OCI-LY7 (cell line): ENCODE measurements at regions not wholly inside any gene's neighbourhood (a gene's known extent, or its start where the extent isn't known, plus 50 kb on each side); places are given as distances from the start of the nearest gene placed in this dataset.

Experiments used
- BruUV-seq: library from RNA; stranded (reverse); fragments of 400-500 nt; replicated peaks from 2 replicates; lab custom pipeline; 2021; lab: Mats Ljungman, UMichigan
- CTCF ChIA-PET: fragments of 300-600 bp; sonication (Branson Sonifier 250); formaldehyde crosslinking; loops from one replicate; lab custom pipeline; 2022; ENCODE audit warnings: antibody characterized with exemption; ENCODE audit not compliant: unreplicated experiment; lab: Charles Lee
- POLR2A ChIA-PET: fragments of 300-600 bp; sonication (Branson Sonifier 250); formaldehyde crosslinking; loops from one replicate; lab custom pipeline; 2022; ENCODE audit warnings: antibody characterized with exemption; lab: Charles Lee
- DNase-seq: peaks from one replicate; pipeline ENCODE4 v3.0.0-alpha.2; 2015; ENCODE audit warnings: low spot score
- H2AFZ ChIP-seq: fragments of 200-600 bp; sonication (generic), shearing (Covaris generic); 2 replicates; pipeline ENCODE4 v1.6.1; 2014; ENCODE audit warnings: mild to moderate bottlenecking, antibody characterized with exemption, low read length, moderate library complexity
- H3K27ac ChIP-seq: fragments of 200-600 bp; sonication (generic); 2 replicates; pipeline ENCODE4 v1.5.1; 2014; ENCODE audit warnings: mixed run types, low read depth, mild to moderate bottlenecking, moderate library complexity, low read length, inconsistent platforms; ENCODE audit not compliant: poor library complexity, severe bottlenecking
- H3K36me3 ChIP-seq: fragments of 200-600 bp; sonication (generic); 2 replicates; pipeline ENCODE4 v1.6.1; 2014; ENCODE audit warnings: mild to moderate bottlenecking, antibody characterized with exemption, low read length, moderate library complexity, mixed read lengths; ENCODE audit not compliant: insufficient read depth
- H3K4me1 ChIP-seq: fragments of 200-600 bp; sonication (generic); 2 replicates; pipeline ENCODE4 v1.5.1; 2014; ENCODE audit warnings: mild to moderate bottlenecking, low read length; ENCODE audit not compliant: insufficient read depth, poor library complexity, severe bottlenecking
- H3K4me2 ChIP-seq: fragments of 200-600 bp; sonication (generic); 2 replicates; pipeline ENCODE4 v1.6.1; 2014; ENCODE audit warnings: mild to moderate bottlenecking, low read length
- H3K4me3 ChIP-seq: fragments of 200-600 bp; sonication (generic); 2 replicates; pipeline ENCODE4 v1.5.1; 2014; ENCODE audit warnings: mild to moderate bottlenecking, low read depth, low read length; ENCODE audit not compliant: poor library complexity, severe bottlenecking
- H3K79me2 ChIP-seq: fragments of 200-600 bp; sonication (generic); 2 replicates; pipeline ENCODE4 v1.6.1; 2016; ENCODE audit warnings: low read depth, mild to moderate bottlenecking, low read length, moderate library complexity, mixed read lengths; ENCODE audit not compliant: insufficient read depth
- H3K9me2 ChIP-seq: fragments of 200-600 bp; sonication (generic); 2 replicates; pipeline ENCODE4 v1.6.1; 2016; ENCODE audit warnings: mild to moderate bottlenecking, low read length, mixed read lengths; ENCODE audit not compliant: insufficient read depth
- H3K9me3 ChIP-seq: fragments of 200-600 bp; sonication (generic); 2 replicates; pipeline ENCODE4 v1.6.1; 2014; ENCODE audit warnings: mild to moderate bottlenecking, mixed run types, low read length, mixed read lengths
- H4K20me1 ChIP-seq: fragments of 200-600 bp; sonication (generic); 2 replicates; pipeline ENCODE4 v1.6.1; 2014; ENCODE audit warnings: mild to moderate bottlenecking, antibody characterized with exemption, low read length, moderate library complexity, mixed read lengths; ENCODE audit not compliant: insufficient read depth
- CTCF ChIP-seq: fragments of 200-600 bp; sonication (generic); conservative IDR thresholded peaks from 2 replicates; pipeline ENCODE4 v1.5.1; 2014; ENCODE audit warnings: mild to moderate bottlenecking, antibody characterized with exemption, low read length, moderate library complexity, mixed read lengths
- EZH2phosphoT487 ChIP-seq: fragments of 200-600 bp; sonication (generic); IDR thresholded peaks from 2 replicates; pipeline ENCODE4 v1.6.1; 2018; ENCODE audit warnings: low read depth, borderline replicate concordance, mild to moderate bottlenecking, mixed run types, antibody characterized with exemption, low read length, moderate library complexity, mixed read lengths
- intact Hi-C: fragments of 100-400 bp; cut with micrococcal nuclease; formaldehyde crosslinking; loops from one replicate; pipeline ENCODE4 v1.10.0; 2022; ENCODE audit not compliant: unreplicated experiment

- no peak for TF ChIP-seq CTCF
- TF ChIP-seq EZH2phosphoT487 = no peak
- Histone ChIP-seq H3K9me3 (no peaks in the 10 kb centered on the region), H3K9me2 (no peaks in the 10 kb centered on the region), H3K4me1 (no peaks in the 10 kb centered on the region), H4K20me1 (no peaks in the 10 kb centered on the region), H3K36me3 (no peaks in the 10 kb centered on the region), H3K79me2 (no peaks in the 10 kb centered on the region), H3K27ac (no peak overlapping the region), H2AFZ (no peak overlapping the region), H3K4me2 (no peak overlapping the region), H3K4me3 (no peak overlapping the region)
- no peak for DNase-seq
- ChIA-PET CTCF (no interaction called here), POLR2A (no interaction called here)
- BruUV-seq = no TSS peak
- intact Hi-C loops = no loop called here
Observed at GRCh38 chr17:63035271-63035670, 69.2 kb downstream of the TANC2 start.

- ChIA-PET CTCF (no interaction called here), POLR2A (interaction anchor here (0.8 kb wide), 1 partner anchor 72 kb away, joined by 3 read pairs; no protein-coding TSS in a partner anchor)
- no peak for TF ChIP-seq EZH2phosphoT487
- TF ChIP-seq CTCF = no peak
- H3K4me3 ChIP-seq = no peak overlapping the region
- H4K20me1 ChIP-seq = no peaks in the 10 kb centered on the region
- H3K9me3 ChIP-seq = no peaks in the 10 kb centered on the region
- BruUV-seq = no TSS peak
- no peaks in the 10 kb centered on the region for H3K36me3 ChIP-seq
- H3K4me2 ChIP-seq = no peak overlapping the region
- H2AFZ ChIP-seq = no peak overlapping the region
- H3K9me2 ChIP-seq = no peaks in the 10 kb centered on the region
- H3K4me1 ChIP-seq = no peaks in the 10 kb centered on the region
- no peak overlapping the region for H3K27ac ChIP-seq
- no peaks in the 10 kb centered on the region for H3K79me2 ChIP-seq
- intact Hi-C loops = no loop called here
- no peak for DNase-seq
Observed at GRCh38 chr17:63035695-63036094, 69.7 kb downstream of the TANC2 start.

- intact Hi-C loops = no loop called here
- TF ChIP-seq EZH2phosphoT487 (no peak), CTCF (no peak)
- no peak overlapping the region for H3K4me2 ChIP-seq
- ChIA-PET POLR2A (no interaction called here), CTCF (no interaction called here)
- BruUV-seq = no TSS peak
- no peaks in the 10 kb centered on the region for H3K9me2 ChIP-seq
- H3K36me3 ChIP-seq = no peaks in the 10 kb centered on the region
- H3K9me3 ChIP-seq = no peaks in the 10 kb centered on the region
- no peak overlapping the region for H3K27ac ChIP-seq
- H3K79me2 ChIP-seq = no peaks in the 10 kb centered on the region
- H4K20me1 ChIP-seq = no peaks in the 10 kb centered on the region
- no peak overlapping the region for H3K4me3 ChIP-seq
- no peaks in the 10 kb centered on the region for H3K4me1 ChIP-seq
- H2AFZ ChIP-seq = no peak overlapping the region
- DNase-seq = no peak
Observed at GRCh38 chr17:63039342-63039741, 73.3 kb downstream of the TANC2 start.
